Ovary (tissue), 3 donors: ENCODE measurements at regions not wholly inside any gene's neighbourhood (a gene's known extent, or its start where the extent isn't known, plus 50 kb on each side); places are given as distances from the start of the nearest gene placed in this dataset.

Source experiments
- POLR2A ChIP-seq: fragments of 450-650 bp; IDR thresholded peaks from one replicate; pipeline ENCODE4 v1.6.1; 2017; ENCODE audit warnings: antibody characterized with exemption, mild to moderate bottlenecking, moderate library complexity
- TF ChIP-seq, protein P1 (sequence below), 3 donors: fragments of 450-650 bp in 2 of 3; fragments of 200-600 bp in 1 of 3; IDR thresholded peaks; one replicate each; pipeline versions ENCODE4 v1.5.1 to v1.8.0; 2016 to 2022; ENCODE audit warnings: antibody characterized with exemption in 3 of 3, mild to moderate bottlenecking in 1 of 3
- donor health status: DM: no; HTN: no; CAD: no.

DNA sequence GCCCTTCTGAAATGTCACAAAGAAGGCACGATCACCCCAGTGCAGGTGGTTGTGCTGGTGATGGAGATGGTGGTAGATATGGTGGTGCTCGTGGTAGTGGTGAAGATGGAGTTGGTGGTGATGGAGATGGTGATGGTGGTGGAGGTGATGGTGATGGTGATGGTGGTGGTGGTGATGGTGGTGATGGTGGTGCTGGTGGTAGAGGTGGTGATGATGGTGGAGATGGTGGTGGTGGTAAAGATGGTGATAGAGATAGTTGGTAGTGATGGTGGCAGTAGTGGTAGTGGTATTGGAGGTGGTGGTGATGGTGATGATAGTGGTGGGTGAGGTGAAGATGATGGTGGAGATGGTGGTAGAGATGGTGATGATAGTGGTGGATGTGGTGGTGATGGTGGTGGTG lies 88.1 kb upstream of the SALL1 start:
- TF ChIP-seq, protein P1, sequence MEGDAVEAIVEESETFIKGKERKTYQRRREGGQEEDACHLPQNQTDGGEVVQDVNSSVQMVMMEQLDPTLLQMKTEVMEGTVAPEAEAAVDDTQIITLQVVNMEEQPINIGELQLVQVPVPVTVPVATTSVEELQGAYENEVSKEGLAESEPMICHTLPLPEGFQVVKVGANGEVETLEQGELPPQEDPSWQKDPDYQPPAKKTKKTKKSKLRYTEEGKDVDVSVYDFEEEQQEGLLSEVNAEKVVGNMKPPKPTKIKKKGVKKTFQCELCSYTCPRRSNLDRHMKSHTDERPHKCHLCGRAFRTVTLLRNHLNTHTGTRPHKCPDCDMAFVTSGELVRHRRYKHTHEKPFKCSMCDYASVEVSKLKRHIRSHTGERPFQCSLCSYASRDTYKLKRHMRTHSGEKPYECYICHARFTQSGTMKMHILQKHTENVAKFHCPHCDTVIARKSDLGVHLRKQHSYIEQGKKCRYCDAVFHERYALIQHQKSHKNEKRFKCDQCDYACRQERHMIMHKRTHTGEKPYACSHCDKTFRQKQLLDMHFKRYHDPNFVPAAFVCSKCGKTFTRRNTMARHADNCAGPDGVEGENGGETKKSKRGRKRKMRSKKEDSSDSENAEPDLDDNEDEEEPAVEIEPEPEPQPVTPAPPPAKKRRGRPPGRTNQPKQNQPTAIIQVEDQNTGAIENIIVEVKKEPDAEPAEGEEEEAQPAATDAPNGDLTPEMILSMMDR (IDR thresholded peaks at IDR 0.05): no peak
- TF ChIP-seq POLR2A: no peak
